PC-3 (cell line): ENCODE measurements at regions not wholly inside any gene's neighbourhood (a gene's known extent, or its start where the extent isn't known, plus 50 kb on each side); places are given as distances from the start of the nearest gene placed in this dataset.
"Not testable (repeated sequence)": the region's sequence is repeated elsewhere in the genome, so short reads cannot be mapped to it uniquely, and the experiment has no call there.

Source experiments
- EZH2 ChIP-seq: fragments of 300-600 bp; sonication (generic); IDR thresholded peaks from one replicate; pipeline ENCODE4 v1.6.1; 2017; ENCODE audit warnings: antibody characterized with exemption, mild to moderate bottlenecking, low read length; ENCODE audit not compliant: unreplicated experiment
- TF ChIP-seq, protein P1 (sequence below): fragments of 300-600 bp; sonication (generic); conservative IDR thresholded peaks from 2 replicates; pipeline ENCODE4 v1.5.1; 2017; ENCODE audit warnings: antibody characterized with exemption, low read depth, mild to moderate bottlenecking, low read length

DNA sequence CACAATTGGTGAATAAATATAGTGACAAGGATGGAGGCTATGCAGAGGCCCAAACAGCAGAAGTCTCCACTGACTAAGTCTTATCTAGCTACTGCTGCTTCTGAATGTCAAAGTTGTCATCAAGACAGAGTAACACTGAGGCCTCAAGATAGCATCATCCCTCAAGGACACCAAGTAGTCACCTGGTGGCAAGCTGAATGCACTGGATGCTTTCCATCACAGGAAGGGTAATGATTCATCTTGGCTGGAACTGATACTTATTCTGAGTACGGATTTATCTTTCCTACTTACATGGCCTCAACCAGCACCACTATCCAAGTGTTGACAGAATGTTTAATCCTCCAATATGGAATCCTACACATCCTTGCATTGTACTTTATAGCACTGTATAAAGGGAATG, 2997.8 kb upstream of the TEKT4 start:
- TF ChIP-seq, protein P1, sequence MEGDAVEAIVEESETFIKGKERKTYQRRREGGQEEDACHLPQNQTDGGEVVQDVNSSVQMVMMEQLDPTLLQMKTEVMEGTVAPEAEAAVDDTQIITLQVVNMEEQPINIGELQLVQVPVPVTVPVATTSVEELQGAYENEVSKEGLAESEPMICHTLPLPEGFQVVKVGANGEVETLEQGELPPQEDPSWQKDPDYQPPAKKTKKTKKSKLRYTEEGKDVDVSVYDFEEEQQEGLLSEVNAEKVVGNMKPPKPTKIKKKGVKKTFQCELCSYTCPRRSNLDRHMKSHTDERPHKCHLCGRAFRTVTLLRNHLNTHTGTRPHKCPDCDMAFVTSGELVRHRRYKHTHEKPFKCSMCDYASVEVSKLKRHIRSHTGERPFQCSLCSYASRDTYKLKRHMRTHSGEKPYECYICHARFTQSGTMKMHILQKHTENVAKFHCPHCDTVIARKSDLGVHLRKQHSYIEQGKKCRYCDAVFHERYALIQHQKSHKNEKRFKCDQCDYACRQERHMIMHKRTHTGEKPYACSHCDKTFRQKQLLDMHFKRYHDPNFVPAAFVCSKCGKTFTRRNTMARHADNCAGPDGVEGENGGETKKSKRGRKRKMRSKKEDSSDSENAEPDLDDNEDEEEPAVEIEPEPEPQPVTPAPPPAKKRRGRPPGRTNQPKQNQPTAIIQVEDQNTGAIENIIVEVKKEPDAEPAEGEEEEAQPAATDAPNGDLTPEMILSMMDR, result not testable (repeated sequence)
- not testable (repeated sequence) for TF ChIP-seq EZH2
